T-cell (primary cell): ENCODE measurements at regions not wholly inside any gene's neighbourhood (a gene's known extent, or its start where the extent isn't known, plus 50 kb on each side); places are given as distances from the start of the nearest gene placed in this dataset.

ENCODE experiments used
- ATAC-seq, 4 experiments: fragments of 200-7000 bp in 3 of 4; fragments of 150-1000 bp in 1 of 4; cut with Tn5 transposase; replicated peaks in 1 of 4; 1 replicate in 3 of 4; 2 replicates in 1 of 4; pipeline ENCODE4 v1.10.0; 2021; ENCODE audit warnings: moderate library complexity in 3 of 4, mild to moderate bottlenecking in 2 of 4, moderate number of reproducible peaks in 1 of 4
- CTCF ChIA-PET, 2 donors: fragments of 300-600 bp; sonication (Branson Sonifier 250); formaldehyde crosslinking; loops; one replicate each; lab custom pipeline; 2022; ENCODE audit warnings: antibody characterized with exemption in 2 of 2; lab: Charles Lee
- POLR2A ChIA-PET, 2 donors: fragments of 300-600 bp; sonication (Branson Sonifier 250); formaldehyde crosslinking; loops; one replicate each; lab custom pipeline; 2022; ENCODE audit warnings: antibody characterized with exemption in 2 of 2; lab: Charles Lee
- DNase-seq, 35 experiments: peaks; one replicate each; pipeline versions ENCODE4 v3.0.0 to v3.0.0-alpha.2; 2013 to 2023
- H3K27ac ChIP-seq: one replicate; pipeline ENCODE4 v1.5.1; 2013; ENCODE audit warnings: low read length
- H3K27me3 ChIP-seq, 2 experiments: replicated peaks in 1 of 2; 1 replicate in 1 of 2; 2 replicates in 1 of 2; pipeline versions ENCODE4 v1.6.1 to v1.7.0; 2013; ENCODE audit warnings: low read length in 1 of 2, mixed read lengths in 1 of 2; ENCODE audit not compliant: control insufficient read depth in 2 of 2, insufficient read depth in 2 of 2; ENCODE audit errors: extremely low read depth in 1 of 2
- H3K36me3 ChIP-seq, 2 donors: 1 replicate in 1 of 2; 2 replicates in 1 of 2; pipeline versions ENCODE4 v1.6.1 to v1.7.0; 2013; ENCODE audit warnings: low read length in 1 of 2; ENCODE audit not compliant: control insufficient read depth in 2 of 2, insufficient read depth in 1 of 2; ENCODE audit errors: extremely low read depth in 1 of 2
- H3K4me1 ChIP-seq, 2 experiments: 1 replicate in 1 of 2; 2 replicates in 1 of 2; pipeline versions ENCODE4 v1.6.1 to v1.7.0; 2013; ENCODE audit warnings: low read length in 2 of 2, mixed read lengths in 1 of 2; ENCODE audit not compliant: insufficient read depth in 2 of 2, control insufficient read depth in 1 of 2; ENCODE audit errors: extremely low read depth in 1 of 2
- H3K4me3 ChIP-seq, 2 donors: 1 replicate in 1 of 2; 2 replicates in 1 of 2; pipeline versions ENCODE4 v1.5.1 to v1.7.0; 2013; ENCODE audit warnings: mild to moderate bottlenecking in 2 of 2, low read length in 1 of 2, moderate library complexity in 1 of 2; ENCODE audit not compliant: control insufficient read depth in 1 of 2; ENCODE audit errors: extremely low read depth in 1 of 2
- H3K9me3 ChIP-seq: 2 replicates; pipeline ENCODE4 v1.7.0; 2013
- H3K27ac Mint-ChIP-seq, 2 donors: one replicate each; pipeline ENCODE4 v1.8.0; 2020 to 2021; ENCODE audit warnings: mild to moderate bottlenecking in 2 of 2, mixed read lengths in 2 of 2
- H3K27me3 Mint-ChIP-seq, 2 donors: one replicate each; pipeline ENCODE4 v1.8.0; 2021 to 2022; ENCODE audit warnings: mixed read lengths in 2 of 2
- H3K36me3 Mint-ChIP-seq: one replicate; pipeline ENCODE4 v1.8.0; 2021; ENCODE audit warnings: mixed read lengths
- H3K4me1 Mint-ChIP-seq, 3 donors: one replicate each; pipeline ENCODE4 v1.8.0; 2020 to 2022; ENCODE audit warnings: mixed read lengths in 3 of 3, mild to moderate bottlenecking in 1 of 3
- H3K4me3 Mint-ChIP-seq, 3 donors: one replicate each; pipeline ENCODE4 v1.8.0; 2020 to 2022; ENCODE audit warnings: mild to moderate bottlenecking in 3 of 3, mixed read lengths in 3 of 3, moderate library complexity in 3 of 3
- H3K9me3 Mint-ChIP-seq, 3 donors: one replicate each; pipeline ENCODE4 v1.8.0; 2020 to 2022; ENCODE audit warnings: mixed read lengths in 3 of 3
- WGBS: methylation state at CpG from one replicate; pipeline ENCODE4 v1.1.5; 2013; ENCODE audit warnings: missing lambda C conversion rate; ENCODE audit not compliant: insufficient coverage; 5-methylcytosine and 5-hydroxymethylcytosine counted together

- Mint-ChIP-seq H3K36me3 (no peaks in the 10 kb centered on the region), H3K9me3 (no peaks in the 10 kb centered on the region), H3K27ac (no peak overlapping the region), H3K27me3 (no peaks in the 10 kb centered on the region), H3K4me3 (no peak overlapping the region), H3K4me1 (no peaks in the 10 kb centered on the region)
- Histone ChIP-seq H3K4me1 (no peaks in the 10 kb centered on the region), H3K9me3 (no peaks in the 10 kb centered on the region), H3K27ac (no peak overlapping the region), H3K4me3 (no peak overlapping the region), H3K36me3 (no peaks in the 10 kb centered on the region), H3K27me3 (no peaks in the 10 kb centered on the region)
- ChIA-PET CTCF (interaction anchor here in 1 of 2 donors (0.5 kb wide), 1 partner anchor 340 kb away, joined by 3 read pairs; no protein-coding TSS in a partner anchor), POLR2A (no interaction called here)
- no peak for DNase-seq
- no CpG with 5 or more reads among the region's 1 CpG for WGBS
- ATAC-seq, result no peak
Measured at GRCh38 chr13:33940256-33940655, 122.3 kb downstream of the RFC3 start.

GRCh38 chr13:33940898-33941297, 122.9 kb downstream of the RFC3 start:
- no peaks in the 10 kb centered on the region for H3K4me1 Mint-ChIP-seq
- no peaks in the 10 kb centered on the region for H3K36me3 ChIP-seq
- no peak overlapping the region for H3K4me3 ChIP-seq
- H3K4me1 ChIP-seq, result no peaks in the 10 kb centered on the region
- POLR2A ChIA-PET, result no interaction called here
- 100% methylated on average over 1 of the region's 5 CpGs for WGBS
- H3K27ac ChIP-seq, result no peak overlapping the region
- H3K4me3 Mint-ChIP-seq, result no peak overlapping the region
- no peak for DNase-seq
- peaks cover 4% of the 10 kb centered on the region for H3K36me3 Mint-ChIP-seq
- no peak overlapping the region for H3K27ac Mint-ChIP-seq
- H3K9me3 Mint-ChIP-seq, result no peaks in the 10 kb centered on the region
- no peaks in the 10 kb centered on the region for H3K27me3 Mint-ChIP-seq
- CTCF ChIA-PET, result interaction anchor here in 1 of 2 donors (0.5 kb wide), 1 partner anchor 339 kb away, joined by 3 read pairs; no protein-coding TSS in a partner anchor
- no peaks in the 10 kb centered on the region for H3K27me3 ChIP-seq
- no peaks in the 10 kb centered on the region for H3K9me3 ChIP-seq
- ATAC-seq, result no peak

- Mint-ChIP-seq H3K4me1 (no peaks in the 10 kb centered on the region), H3K9me3 (no peaks in the 10 kb centered on the region), H3K36me3 (peaks cover 7% of the 10 kb centered on the region), H3K4me3 (no peak overlapping the region), H3K27me3 (no peaks in the 10 kb centered on the region), H3K27ac (no peak overlapping the region)
- no peak for ATAC-seq
- Histone ChIP-seq H3K27ac (no peak overlapping the region), H3K9me3 (no peaks in the 10 kb centered on the region), H3K4me1 (no peaks in the 10 kb centered on the region), H3K4me3 (no peak overlapping the region), H3K36me3 (no peaks in the 10 kb centered on the region), H3K27me3 (no peaks in the 10 kb centered on the region)
- CTCF ChIA-PET, result no interaction called here
- no peak for DNase-seq
- POLR2A ChIA-PET, result no interaction called here
- no CpG with 5 or more reads among the region's 4 CpGs for WGBS
Measured at GRCh38 chr13:33945477-33945876, 127.5 kb downstream of the RFC3 start.

GRCh38 chr13:33953203-33953602, 135.3 kb downstream of the RFC3 start:
- WGBS, result no CpG with 5 or more reads among the region's 1 CpG

GRCh38 chr13:33953781-33954180, 135.8 kb downstream of the RFC3 start:
- ChIA-PET POLR2A (no interaction called here), CTCF (interaction anchor here in 1 of 2 donors (0.6 kb wide), 1 partner anchor 1078 kb away, joined by 3 read pairs; no protein-coding TSS in a partner anchor)
- H3K4me3 ChIP-seq, result no peak overlapping the region
- no peak for DNase-seq
- Mint-ChIP-seq H3K27ac (no peak overlapping the region), H3K36me3 (no peaks in the 10 kb centered on the region), H3K4me1 (no peaks in the 10 kb centered on the region), H3K27me3 (no peaks in the 10 kb centered on the region), H3K9me3 (no peaks in the 10 kb centered on the region), H3K4me3 (no peak overlapping the region)
- no peaks in the 10 kb centered on the region for H3K36me3 ChIP-seq
- H3K9me3 ChIP-seq, result no peaks in the 10 kb centered on the region
- H3K27me3 ChIP-seq, result no peaks in the 10 kb centered on the region
- no peak overlapping the region for H3K27ac ChIP-seq
- no CpG with 5 or more reads among the region's 1 CpG for WGBS
- no peak for ATAC-seq
- H3K4me1 ChIP-seq, result no peaks in the 10 kb centered on the region

More at GRCh38 chr13:33953203-33953602, 135.3 kb downstream of the RFC3 start:
- Histone ChIP-seq H3K4me1 (no peaks in the 10 kb centered on the region), H3K27me3 (no peaks in the 10 kb centered on the region), H3K4me3 (no peak overlapping the region), H3K36me3 (no peaks in the 10 kb centered on the region), H3K9me3 (no peaks in the 10 kb centered on the region), H3K27ac (no peak overlapping the region)
- no peaks in the 10 kb centered on the region for H3K9me3 Mint-ChIP-seq
- ATAC-seq, result no peak
- DNase-seq, result no peak
- ChIA-PET CTCF (no interaction called here), POLR2A (no interaction called here)
- no peak overlapping the region for H3K4me3 Mint-ChIP-seq
- H3K27me3 Mint-ChIP-seq, result no peaks in the 10 kb centered on the region
- no peaks in the 10 kb centered on the region for H3K36me3 Mint-ChIP-seq
- H3K27ac Mint-ChIP-seq, result no peak overlapping the region
- no peaks in the 10 kb centered on the region for H3K4me1 Mint-ChIP-seq

GRCh38 chr13:33956346-33956745, 138.4 kb downstream of the RFC3 start:
- CTCF ChIA-PET, result no interaction called here
- Histone ChIP-seq H3K4me3 (no peak overlapping the region), H3K27ac (no peak overlapping the region), H3K4me1 (no peaks in the 10 kb centered on the region), H3K27me3 (no peaks in the 10 kb centered on the region), H3K9me3 (no peaks in the 10 kb centered on the region), H3K36me3 (no peaks in the 10 kb centered on the region)
- Mint-ChIP-seq H3K4me3 (no peak overlapping the region), H3K9me3 (no peaks in the 10 kb centered on the region), H3K4me1 (no peaks in the 10 kb centered on the region), H3K27ac (no peak overlapping the region), H3K27me3 (no peaks in the 10 kb centered on the region), H3K36me3 (no peaks in the 10 kb centered on the region)
- ATAC-seq (no peak), DNase-seq (no peak)
- POLR2A ChIA-PET, result no interaction called here
- no CpG with 5 or more reads among the region's 2 CpGs for WGBS

GRCh38 chr13:33957497-33957905, 139.6 kb downstream of the RFC3 start:
- Mint-ChIP-seq H3K9me3 (no peaks in the 10 kb centered on the region), H3K27me3 (no peaks in the 10 kb centered on the region), H3K4me3 (no peak overlapping the region), H3K27ac (no peak overlapping the region), H3K4me1 (no peaks in the 10 kb centered on the region), H3K36me3 (no peaks in the 10 kb centered on the region)
- Histone ChIP-seq H3K36me3 (no peaks in the 10 kb centered on the region), H3K9me3 (no peaks in the 10 kb centered on the region), H3K4me1 (no peaks in the 10 kb centered on the region), H3K4me3 (no peak overlapping the region), H3K27ac (no peak overlapping the region), H3K27me3 (no peaks in the 10 kb centered on the region)
- DNase-seq, result no peak
- CTCF ChIA-PET, result no interaction called here
- WGBS, result 83% methylated on average over 3 of the region's 5 CpGs
- POLR2A ChIA-PET, result no interaction called here
- ATAC-seq, result no peak
